Gastrocnemius medialis (tissue), 4 donors: ENCODE measurements at regions not wholly inside any gene's neighbourhood (a gene's known extent, or its start where the extent isn't known, plus 50 kb on each side); places are given as distances from the start of the nearest gene placed in this dataset.

Source experiments
- ATAC-seq, 2 donors: fragments of 150-250 bp; one replicate each; pipeline ENCODE4 v1.9.1; 2016
- DNase-seq, 2 donors: peaks; one replicate each; pipeline ENCODE4 v3.0.0-alpha.2; 2019
- H3K27ac ChIP-seq, 4 donors: fragments of 200-600 bp; sonication (generic); 1 replicate in 1 of 4; 2 replicates in 3 of 4; pipeline ENCODE4 v1.5.1; 2016 to 2018; ENCODE audit warnings: mild to moderate bottlenecking in 2 of 4, moderate library complexity in 1 of 4
- H3K27me3 ChIP-seq, 3 donors: fragments of 200-600 bp; sonication (generic) in 2 of 3; 1 replicate in 1 of 3; 2 replicates in 2 of 3; pipeline versions ENCODE4 v1.5.1 to v1.6.0; 2016 to 2019; ENCODE audit warnings: mild to moderate bottlenecking in 1 of 3, moderate library complexity in 1 of 3
- H3K36me3 ChIP-seq, 2 donors: fragments of 200-600 bp; sonication (generic) in 1 of 2; one replicate each; pipeline ENCODE4 v1.5.1; 2017 to 2018
- H3K4me1 ChIP-seq, 2 donors: fragments of 200-600 bp; sonication (generic) in 1 of 2; one replicate each; pipeline ENCODE4 v1.5.1; 2016 to 2017; ENCODE audit warnings: mild to moderate bottlenecking in 2 of 2
- H3K4me3 ChIP-seq, 4 donors: fragments of 200-600 bp; sonication (generic) in 3 of 4; 1 replicate in 1 of 4; 2 replicates in 3 of 4; pipeline ENCODE4 v1.5.1; 2016 to 2019; ENCODE audit warnings: mild to moderate bottlenecking in 2 of 4
- H3K9me3 ChIP-seq, 3 donors: fragments of 200-600 bp; sonication (generic) in 2 of 3; 1 replicate in 1 of 3; 2 replicates in 2 of 3; pipeline ENCODE4 v1.5.1; 2016 to 2019
- CTCF ChIP-seq, 5 experiments: fragments of 450-650 bp in 3 of 5; fragments of 200-600 bp in 2 of 5; sonication (generic) in 2 of 5; IDR thresholded peaks in 4 of 5; conservative IDR thresholded peaks in 1 of 5; 1 replicate in 4 of 5; 2 replicates in 1 of 5; pipeline ENCODE4 v1.5.1; 2016 to 2019; ENCODE audit warnings: antibody characterized with exemption in 5 of 5, mild to moderate bottlenecking in 3 of 5, moderate library complexity in 3 of 5
- POLR2A ChIP-seq, 2 donors: fragments of 450-650 bp; IDR thresholded peaks; one replicate each; pipeline ENCODE4 v1.6.1; 2017; ENCODE audit warnings: antibody characterized with exemption in 2 of 2, mild to moderate bottlenecking in 2 of 2, moderate library complexity in 2 of 2
- in situ Hi-C, 4 donors: fragments of 200-750 bp; cut with MboI; loops; one replicate each; pipeline versions ENCODE4 v1.15.0 to v1.8.0; 2017; ENCODE audit warnings: low sequenced_read_pairs in 4 of 4
- intact Hi-C: fragments of 100-400 bp; cut with DNase I; formaldehyde crosslinking; loops from one replicate; pipeline ENCODE4 v1.15.1; 2023; ENCODE audit warnings: low total_unique reads

GRCh38 chr3:153445817-153446216 is 283.8 kb downstream of the RAP2B start:
- ATAC-seq (no peak), DNase-seq (no peak)
- intact Hi-C loops: no loop called here
- H3K4me1 ChIP-seq: no peaks in the 10 kb centered on the region
- H3K4me3 ChIP-seq: no peak overlapping the region
- no peaks in the 10 kb centered on the region for H3K36me3 ChIP-seq
- no peak for TF ChIP-seq POLR2A (IDR thresholded peaks at IDR 0.05)
- no peak for TF ChIP-seq CTCF (IDR thresholded peaks at IDR 0.05 in 4 of 5, conservative IDR thresholded peaks at IDR 0.05 in 1 of 5)
- in situ Hi-C loops: no loop called here
- H3K27ac ChIP-seq: no peak overlapping the region
- no peaks in the 10 kb centered on the region for H3K27me3 ChIP-seq
- H3K9me3 ChIP-seq: no peaks in the 10 kb centered on the region

- in situ Hi-C loops: no loop called here
Observed at GRCh38 chr3:153448151-153448829, 286.3 kb downstream of the RAP2B start.

GRCh38 chr3:153456833-153457545 is 295.0 kb downstream of the RAP2B start:
- Histone ChIP-seq H3K4me1 (no peaks in the 10 kb centered on the region), H3K27me3 (no peaks in the 10 kb centered on the region), H3K27ac (no peak overlapping the region), H3K4me3 (no peak overlapping the region), H3K9me3 (no peaks in the 10 kb centered on the region), H3K36me3 (no peaks in the 10 kb centered on the region)
- TF ChIP-seq POLR2A (IDR thresholded peaks at IDR 0.05) (no peak), CTCF (IDR thresholded peaks at IDR 0.05 in 4 of 5, conservative IDR thresholded peaks at IDR 0.05 in 1 of 5) (no peak)
- intact Hi-C loops (no loop called here), in situ Hi-C loops (no loop called here)
- ATAC-seq (no peak), DNase-seq (no peak)

More at GRCh38 chr3:153448151-153448829, 286.3 kb downstream of the RAP2B start:
- no peaks in the 10 kb centered on the region for H3K36me3 ChIP-seq
- H3K27ac ChIP-seq: no peak overlapping the region
- no peak overlapping the region for H3K4me3 ChIP-seq
- TF ChIP-seq CTCF (IDR thresholded peaks at IDR 0.05 in 4 of 5, conservative IDR thresholded peaks at IDR 0.05 in 1 of 5): no peak
- no peak for TF ChIP-seq POLR2A (IDR thresholded peaks at IDR 0.05)
- H3K4me1 ChIP-seq: no peaks in the 10 kb centered on the region
- DNase-seq (no peak), ATAC-seq (no peak)
- H3K27me3 ChIP-seq: no peaks in the 10 kb centered on the region
- intact Hi-C loops: no loop called here
- no peaks in the 10 kb centered on the region for H3K9me3 ChIP-seq

GRCh38 chr3:153458881-153459280 is 296.9 kb downstream of the RAP2B start:
- ATAC-seq: no peak
- in situ Hi-C loops: no loop called here

More at GRCh38 chr3:153458881-153459280, 296.9 kb downstream of the RAP2B start:
- Histone ChIP-seq H3K9me3 (no peaks in the 10 kb centered on the region), H3K27ac (no peak overlapping the region), H3K36me3 (no peaks in the 10 kb centered on the region), H3K4me1 (no peaks in the 10 kb centered on the region), H3K4me3 (no peak overlapping the region), H3K27me3 (no peaks in the 10 kb centered on the region)
- DNase-seq: no peak
- intact Hi-C loops: no loop called here
- TF ChIP-seq CTCF (IDR thresholded peaks at IDR 0.05 in 4 of 5, conservative IDR thresholded peaks at IDR 0.05 in 1 of 5) (no peak), POLR2A (IDR thresholded peaks at IDR 0.05) (no peak)
